ENCODE measurements at regions not wholly inside any gene's neighbourhood (a gene's known extent, or its start where the extent isn't known, plus 50 kb on each side); places are given as distances from the start of the nearest gene placed in this dataset.
"Not testable (repeated sequence)": the region's sequence is repeated elsewhere in the genome, so short reads cannot be mapped to it uniquely, and the experiment has no call there.

DNA sequence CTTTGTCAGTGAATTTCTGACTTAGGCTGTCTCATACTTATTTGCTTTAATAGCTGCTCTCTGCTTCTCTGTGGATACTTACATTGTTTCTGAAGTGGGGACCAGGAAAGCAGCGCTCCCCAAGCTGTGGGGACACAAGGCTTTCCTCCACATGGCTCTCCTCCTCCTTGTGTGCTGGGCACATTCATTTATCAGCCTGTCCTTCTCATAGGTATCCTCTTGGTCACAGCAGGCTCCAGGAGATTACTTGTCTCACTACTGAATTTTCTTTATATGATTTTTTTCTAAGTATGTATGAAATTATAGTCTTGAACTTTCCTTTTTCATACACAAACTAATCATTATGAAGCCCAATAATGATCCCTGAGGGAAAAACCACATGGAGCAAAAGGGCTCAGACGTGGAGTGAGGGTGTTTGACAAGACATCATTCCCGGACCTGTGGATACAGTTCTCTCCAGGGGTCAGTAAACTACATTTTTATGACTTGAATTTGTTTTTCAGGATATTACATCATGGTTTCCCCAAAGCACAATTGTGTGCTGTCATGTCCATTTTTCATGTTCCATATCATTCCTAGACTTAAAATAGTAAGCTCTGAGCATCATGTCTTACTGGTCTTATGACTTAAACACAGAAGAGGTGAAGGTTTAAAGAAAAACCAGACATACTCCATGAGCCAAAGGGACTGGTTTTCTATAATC is 234.5 kb downstream of the PCSK1 start:
- no peak for DNase-seq

DNA sequence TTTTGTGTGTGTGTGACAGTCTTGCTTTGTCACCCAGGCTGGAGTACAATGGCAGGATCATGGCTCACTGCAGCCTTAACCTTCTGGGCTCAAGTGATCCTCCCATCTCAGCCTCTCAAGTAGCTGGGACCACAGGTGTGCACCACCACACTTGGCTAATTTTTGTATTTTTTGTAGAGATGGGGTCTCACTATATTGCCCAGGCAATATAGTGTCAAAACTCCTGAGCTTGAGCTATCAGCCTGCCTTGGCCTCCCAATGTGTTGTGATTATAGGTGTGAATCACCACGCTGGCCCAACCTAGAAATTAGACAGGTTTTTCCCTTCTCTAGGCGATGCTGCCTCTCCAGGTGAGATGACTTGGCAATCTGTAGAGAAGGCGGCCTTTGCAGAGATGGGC is 235.3 kb downstream of the PCSK1 start:
- not testable (repeated sequence) for DNase-seq

DNA sequence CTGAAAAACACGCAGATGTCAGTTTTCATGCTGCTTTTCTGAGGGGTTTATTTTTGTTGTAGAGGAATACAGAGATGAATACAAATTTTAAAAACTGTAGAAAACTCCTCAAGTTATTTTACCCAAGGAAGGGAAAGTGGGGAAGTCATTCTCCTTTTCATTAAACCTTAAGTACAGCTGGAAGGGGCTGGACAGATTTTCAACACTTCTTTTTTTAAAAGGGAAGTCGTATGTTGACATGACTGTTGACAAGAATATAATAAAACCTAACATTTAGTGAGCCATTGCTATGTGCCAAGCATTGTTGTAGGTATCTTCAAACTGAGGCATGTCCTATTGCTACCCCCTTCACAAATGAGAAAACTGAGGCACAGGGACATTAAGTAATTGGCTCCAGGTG is 235.7 kb upstream of the ELL2 start:
- DNase-seq: no peak

DNA sequence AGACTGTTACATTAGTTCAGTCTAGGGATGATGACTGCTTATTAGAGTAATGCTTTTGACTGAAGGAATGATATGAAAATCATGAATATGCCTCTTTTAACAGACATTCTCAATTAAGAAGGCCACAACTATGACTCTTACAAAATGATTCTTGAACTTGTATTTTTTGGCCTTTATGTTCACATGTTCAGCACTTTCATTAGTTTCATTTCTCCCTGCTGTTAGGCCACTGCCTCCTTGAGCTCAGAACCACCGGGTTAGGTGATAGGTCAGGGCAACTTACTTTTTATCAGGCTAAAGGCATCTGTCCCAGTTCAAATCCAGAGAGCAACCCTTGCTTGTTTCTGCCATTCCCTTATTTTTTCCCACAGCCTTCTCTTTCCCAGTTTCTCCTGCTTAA is 235.2 kb upstream of the ELL2 start:
- no peak for DNase-seq

DNA sequence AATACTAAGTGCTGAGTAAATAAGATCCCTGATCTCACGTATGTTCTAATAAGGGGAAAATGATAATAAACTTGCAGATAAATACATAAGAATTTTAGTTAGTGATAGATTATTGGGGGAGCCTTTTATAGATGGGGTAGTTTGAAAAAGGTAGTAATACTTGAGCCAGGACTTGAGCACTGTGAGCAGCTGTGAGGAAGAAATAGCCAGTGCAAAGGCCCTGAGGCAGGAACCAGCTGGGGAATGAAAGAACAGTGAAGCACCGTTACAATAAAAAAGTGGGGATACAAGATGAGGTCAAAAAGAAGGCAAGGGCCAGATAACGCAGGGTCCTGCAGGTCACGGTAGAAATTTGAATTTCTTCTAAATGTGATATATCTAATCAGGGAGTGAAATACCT is 234.8 kb upstream of the ELL2 start:
- DNase-seq: no peak

DNA sequence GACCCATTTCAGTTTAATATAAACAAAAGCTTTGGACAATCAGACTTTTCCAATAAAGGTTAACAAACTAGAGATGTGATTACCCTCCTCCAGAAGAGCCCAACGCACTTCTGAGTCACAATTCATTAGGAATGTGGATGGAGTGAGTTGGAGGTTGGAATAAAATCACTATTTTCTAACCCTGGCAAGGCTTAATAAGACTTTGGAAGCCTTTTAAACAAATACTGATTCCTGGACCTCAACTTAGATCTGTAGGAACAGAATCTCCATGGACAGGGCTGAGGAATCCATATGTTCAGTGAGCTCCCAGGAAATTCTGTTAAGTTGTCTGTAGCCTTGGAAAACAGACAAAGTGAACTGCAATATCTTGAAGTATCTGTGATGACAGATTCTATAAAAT is 233.5 kb upstream of the ELL2 start:
- no peak for DNase-seq

DNA sequence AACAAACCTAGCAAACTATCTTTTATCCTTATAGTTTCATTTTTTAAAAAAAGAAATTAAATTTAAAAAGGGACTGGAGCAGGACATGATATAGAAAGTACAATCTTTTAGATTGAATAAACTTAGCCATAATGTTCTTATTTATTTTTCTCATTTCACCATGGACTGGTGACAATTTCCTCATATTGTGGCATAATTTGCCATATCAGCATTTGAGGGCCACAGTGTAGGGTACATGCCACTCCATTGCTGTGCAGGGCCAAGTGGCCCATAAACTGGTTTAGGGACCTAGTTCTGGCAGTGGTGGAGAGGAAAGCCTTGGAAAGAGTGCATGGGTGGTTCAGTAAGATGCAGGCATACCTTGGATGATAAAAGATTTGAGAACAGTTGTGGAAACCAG is 232.9 kb upstream of the ELL2 start:
- no peak for DNase-seq

DNA sequence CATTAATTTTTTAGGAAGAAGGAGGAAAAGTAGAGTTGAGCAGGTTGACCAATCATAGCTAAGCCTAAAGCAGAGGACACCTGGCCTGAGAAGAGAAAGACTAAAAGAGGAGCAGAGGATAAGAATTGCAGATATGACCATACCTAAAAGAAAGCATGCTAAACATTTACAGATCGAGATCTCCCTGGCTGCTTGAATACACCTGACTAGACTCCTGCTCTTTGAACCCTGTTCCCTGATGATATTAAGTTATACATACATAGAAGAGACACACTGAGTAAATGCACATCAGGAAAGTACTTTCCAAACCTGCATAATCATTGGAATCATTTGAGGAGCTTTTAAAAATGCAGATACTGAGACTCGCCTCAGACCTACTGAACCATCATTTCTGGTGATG is 232.3 kb upstream of the ELL2 start:
- DNase-seq: no peak

DNA sequence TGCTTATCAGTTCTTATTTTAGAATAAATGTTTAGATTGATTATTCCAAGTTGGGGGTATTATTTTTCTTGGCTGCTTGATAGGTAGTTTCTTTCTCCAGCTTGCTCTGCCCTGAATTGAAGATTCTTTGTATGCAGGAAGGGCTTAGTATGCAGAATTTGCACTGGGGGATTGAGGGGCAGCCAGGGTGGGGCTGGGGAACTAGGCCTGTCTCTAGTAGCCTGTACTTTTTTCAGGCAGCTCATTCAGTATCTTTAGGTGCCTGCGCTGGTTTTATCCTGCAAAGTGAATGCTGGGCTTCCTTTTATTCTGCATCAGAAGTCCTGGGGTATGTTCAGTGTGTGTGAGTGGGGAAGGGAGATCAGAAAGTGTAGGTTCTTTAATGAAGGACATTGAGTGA is 228.3 kb upstream of the ELL2 start:
- no peak for DNase-seq

DNA sequence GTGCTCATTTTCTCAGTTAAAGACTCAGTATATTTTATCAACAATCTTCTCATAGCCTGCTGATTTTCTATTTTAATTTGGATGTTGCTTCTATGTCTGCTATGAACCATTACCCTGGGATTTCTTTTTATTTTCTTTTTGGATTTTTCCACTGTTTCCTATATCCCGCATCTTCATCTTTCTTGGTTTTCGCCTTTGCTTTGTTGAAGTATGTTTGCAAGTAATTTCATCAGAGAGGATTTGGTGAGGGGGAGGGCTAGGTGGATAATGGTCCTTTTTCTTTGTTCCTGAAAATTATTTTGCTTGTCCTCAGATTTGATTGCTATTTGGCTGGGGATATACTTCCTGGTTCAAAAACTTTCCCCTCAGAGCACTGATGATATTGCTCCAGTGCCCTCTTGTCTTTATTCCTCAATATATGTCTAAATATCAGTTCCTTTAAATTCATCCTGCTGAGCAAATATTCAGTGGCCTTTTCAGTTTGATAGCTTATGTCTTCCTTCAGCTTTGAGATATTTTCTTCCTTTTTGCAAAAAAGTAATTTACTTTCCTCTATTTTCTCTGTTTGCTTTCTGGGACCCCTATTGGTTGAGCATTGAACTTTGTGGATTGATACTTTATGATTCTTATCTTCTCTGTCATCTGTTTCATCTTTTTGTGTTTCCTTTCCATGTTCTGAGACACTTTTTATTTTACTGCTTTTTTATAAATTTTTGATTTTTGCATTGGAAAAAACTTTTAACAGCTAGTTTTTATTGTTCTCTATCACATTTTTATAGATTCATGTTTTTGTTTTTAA is 227.6 kb upstream of the ELL2 start:
- DNase-seq: no peak

DNA sequence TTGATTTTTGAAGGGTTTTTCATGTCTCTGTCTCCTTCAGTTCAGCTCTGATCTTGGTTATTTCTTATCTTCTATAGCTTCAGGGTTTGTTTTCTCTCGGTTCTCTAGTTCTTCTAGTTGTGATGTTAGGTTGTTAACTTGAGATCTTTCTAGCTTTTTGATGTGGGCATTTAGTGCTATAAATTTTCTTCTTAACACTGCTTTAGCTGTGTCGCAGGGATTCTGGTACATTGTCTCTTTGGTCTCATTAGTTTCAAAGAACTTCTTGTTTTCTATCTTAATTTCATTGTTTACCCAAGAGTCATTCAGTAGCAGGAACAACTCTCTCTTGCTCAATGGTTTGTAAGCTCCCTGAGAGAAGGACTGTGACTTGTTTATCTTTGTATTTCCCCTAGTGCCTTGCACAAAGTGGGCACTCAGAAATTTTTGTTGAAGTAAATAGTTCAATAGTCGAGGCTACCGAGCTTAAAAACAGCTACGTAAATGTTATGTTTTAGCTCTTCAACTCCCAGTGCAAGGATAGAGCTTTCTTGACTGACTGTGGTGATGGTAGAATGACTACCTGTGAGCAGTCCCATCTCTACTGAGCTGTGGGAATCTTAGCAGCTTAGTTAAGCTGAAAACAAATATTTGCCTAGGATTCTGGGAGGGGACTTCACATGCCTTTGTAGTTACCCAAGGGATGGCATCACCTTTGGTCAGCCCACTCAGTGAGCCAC is 225.8 kb upstream of the ELL2 start:
- DNase-seq: no peak

DNA sequence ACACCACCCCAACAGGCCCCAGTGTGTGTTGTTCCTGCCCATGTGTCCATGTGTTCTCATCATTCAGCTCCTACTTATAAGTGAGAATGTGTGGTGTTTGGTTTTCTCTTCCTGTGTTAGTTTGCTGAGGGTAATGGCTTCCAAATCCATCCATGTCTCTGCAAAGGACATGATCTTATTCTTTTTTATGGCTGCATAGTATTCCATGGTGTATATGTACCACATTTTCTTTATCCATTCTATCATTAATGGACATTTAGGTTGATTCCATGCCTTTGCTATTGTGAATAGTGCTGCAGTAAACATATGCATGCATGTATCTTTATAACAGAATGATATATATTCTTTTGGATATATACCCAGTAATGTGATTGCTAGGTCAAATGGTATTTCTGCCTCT is 222.9 kb upstream of the ELL2 start:
- not testable (repeated sequence) for DNase-seq

DNA sequence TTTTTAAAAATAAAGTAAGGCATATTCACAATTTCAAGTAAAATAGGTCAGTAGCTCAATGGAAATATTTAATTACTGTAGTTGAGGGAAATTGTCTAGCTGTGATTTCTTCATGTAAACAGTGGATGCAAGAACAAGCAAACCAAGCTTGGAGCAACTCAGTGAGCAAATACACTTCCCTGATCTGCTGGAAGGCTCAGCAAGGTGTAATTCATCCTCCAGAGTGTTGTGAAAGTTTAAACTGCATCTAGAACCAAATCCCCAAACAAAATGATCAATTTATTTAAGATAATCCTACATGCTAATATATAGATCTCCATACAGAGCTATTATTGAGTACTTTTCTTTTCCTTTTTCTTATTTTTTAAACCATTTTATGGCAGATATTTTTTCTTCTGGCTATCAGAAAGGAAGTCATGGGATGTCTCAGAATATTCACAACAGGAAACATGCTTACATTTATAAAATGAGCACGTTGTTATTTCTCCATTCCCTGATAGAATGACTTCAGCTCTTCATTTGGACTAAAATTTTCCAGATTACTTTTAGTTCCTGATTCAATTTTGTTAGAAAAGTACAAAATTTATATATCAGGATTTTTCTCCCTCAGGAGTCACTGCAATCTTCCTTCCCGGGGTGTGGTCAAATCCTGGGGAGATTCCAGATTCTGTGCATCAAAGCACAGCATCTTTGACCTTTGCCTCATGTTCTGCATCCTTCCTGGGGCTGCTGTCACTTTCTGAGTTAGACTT is 219.2 kb upstream of the ELL2 start:
- DNase-seq: no peak

DNA sequence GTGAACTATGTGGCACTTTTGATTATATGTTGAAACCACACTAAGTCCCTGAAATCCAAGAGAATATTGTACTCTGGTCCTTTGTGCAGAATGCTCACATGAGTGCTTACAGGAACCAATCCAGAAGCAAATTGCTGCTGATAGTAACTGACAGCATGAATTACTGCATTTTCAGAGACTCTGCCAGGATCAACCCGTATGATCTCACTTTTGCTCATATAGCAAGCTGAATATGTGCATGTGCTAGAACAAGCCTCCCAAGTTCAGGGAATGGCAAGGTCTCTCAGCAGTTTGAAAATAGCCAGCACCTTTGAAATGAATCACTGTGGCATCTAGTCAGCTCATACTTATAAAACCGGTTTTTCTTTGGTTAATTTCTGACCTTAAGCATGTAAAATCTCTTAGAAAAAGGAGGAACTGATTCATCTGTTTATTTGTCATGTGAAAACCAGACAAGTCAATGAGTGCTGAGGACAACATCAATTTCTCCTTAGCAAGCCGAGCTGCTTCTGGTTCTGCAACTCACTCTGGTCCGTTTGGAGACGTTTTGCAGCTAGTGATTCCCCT is 215.7 kb upstream of the ELL2 start:
- DNase-seq: no peak

DNA sequence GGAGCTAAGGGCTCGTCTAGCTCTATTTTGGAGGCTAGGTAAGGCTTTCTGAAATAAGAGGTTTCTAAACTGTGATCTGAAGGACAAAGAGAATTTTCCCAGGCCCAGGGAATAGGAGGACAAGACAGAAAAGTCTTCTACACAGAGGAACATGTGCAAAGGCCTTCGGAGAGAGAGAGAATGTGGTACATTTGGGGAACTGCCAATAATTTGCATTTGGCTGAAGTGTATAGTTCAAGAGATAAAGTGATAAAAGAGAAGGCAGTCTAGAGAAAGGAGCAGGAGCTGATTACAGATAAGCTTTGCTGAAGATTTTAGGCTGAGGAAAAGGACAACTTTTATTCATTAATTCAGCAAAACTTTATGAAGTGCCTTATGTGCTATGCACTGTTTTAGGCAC is 214.4 kb upstream of the ELL2 start:
- DNase-seq: no peak

DNA sequence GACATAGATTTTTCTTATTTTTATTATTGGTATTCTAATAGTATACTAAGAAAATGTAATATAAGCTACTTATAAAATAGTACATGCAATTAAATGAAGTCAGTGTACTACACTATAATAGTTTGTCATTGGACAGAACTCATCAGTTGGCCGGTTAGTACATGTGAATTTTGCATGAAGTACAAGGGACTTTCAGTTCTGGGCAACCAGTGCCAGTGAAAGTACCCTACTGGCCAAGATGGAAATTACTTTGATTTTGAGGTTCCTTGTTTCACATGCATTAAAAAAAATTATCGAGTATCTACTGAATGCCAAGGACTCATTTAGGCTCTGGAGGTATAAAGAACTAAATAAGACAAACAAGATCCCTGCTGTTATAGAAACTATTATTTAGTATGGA is 213.4 kb upstream of the ELL2 start:
- no peak for DNase-seq

DNA sequence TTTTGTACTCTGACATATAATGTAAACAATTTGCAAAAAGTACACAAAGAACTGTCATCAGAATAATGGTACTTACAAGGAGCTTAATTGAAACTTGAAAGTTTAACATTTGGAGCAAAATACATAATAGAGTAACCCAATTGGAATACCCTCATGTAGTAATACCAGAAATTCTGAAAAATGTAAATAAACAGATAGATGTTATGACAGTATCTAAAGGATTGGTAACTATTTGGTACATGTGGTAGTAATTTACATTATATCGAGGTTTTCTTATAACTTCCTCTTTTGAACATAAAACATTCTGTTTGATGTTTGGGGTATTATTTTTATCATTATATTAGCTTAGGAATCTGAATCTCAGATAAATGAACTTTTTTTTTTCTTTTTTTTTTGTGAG is 211.7 kb upstream of the ELL2 start:
- no peak for DNase-seq

DNA sequence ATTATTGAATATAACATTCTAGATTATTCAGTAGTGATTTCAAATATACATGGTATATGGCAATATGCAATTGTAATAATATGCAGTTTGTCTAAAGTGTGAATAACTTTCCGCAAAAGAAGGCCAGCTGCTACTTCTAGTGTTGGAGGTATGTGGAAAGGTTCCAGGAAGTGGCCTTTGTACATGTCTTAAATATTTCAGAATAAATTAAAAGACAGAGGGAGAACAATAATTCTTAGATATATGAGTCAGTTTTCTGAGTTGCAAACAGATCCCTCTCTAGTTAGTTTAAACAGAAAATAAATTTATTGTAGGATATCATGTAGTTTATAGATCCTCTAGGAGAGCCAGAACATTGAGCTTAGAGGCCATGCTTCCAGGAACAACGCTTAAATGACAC is 210.8 kb upstream of the ELL2 start:
- no peak for DNase-seq

DNA sequence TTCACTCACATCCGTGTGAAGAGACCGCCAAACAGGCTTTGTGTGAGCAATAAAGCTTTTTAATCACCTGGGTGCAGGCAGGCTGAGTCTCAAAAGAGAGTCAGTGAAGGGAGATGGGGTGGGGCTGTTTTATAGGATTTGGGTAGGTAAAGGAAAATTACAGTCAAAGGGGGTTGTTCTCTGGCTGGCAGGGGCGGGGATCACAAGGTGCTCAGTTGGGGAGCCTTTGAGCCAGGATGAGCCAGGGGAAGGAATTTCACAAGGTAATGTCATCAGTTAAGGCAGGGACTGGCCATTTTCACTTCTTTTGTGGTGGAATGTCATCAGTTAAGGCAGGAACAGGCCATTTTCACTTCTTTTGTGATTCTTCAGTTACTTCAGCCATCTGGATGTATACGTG is 210.3 kb upstream of the ELL2 start:
- not testable (repeated sequence) for DNase-seq

DNA sequence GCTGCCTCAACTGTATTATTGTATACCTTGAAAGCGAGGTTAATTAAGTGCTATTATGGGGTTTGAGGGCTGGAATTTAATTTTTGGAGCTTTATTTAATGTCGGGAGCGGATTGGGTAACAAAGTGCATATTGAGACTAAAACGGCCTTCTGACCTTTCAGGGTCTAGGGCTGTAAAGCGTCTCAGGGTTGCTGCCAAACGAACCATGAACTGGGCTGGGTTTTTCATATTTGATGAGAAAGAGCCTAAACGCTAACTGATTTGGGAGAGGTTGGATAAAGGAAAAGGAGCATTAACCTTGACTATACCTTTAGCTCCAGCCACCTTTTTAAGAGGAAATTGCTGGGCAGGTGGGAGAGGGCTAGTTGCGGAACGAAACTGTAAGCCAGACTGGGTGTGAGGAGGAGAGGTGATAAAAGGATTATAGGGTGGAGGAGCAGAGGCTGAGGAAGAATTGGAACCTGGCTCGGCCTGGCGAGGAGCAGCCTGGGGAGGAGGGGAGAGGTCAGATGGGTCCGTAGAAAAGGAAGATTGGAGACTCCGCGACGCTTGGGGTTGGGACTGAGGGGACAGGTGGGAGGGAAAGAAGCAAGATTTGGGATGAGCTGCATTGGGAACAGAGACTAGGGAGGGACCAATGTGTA is 209.0 kb upstream of the ELL2 start:
- DNase-seq: not testable (repeated sequence)

DNA sequence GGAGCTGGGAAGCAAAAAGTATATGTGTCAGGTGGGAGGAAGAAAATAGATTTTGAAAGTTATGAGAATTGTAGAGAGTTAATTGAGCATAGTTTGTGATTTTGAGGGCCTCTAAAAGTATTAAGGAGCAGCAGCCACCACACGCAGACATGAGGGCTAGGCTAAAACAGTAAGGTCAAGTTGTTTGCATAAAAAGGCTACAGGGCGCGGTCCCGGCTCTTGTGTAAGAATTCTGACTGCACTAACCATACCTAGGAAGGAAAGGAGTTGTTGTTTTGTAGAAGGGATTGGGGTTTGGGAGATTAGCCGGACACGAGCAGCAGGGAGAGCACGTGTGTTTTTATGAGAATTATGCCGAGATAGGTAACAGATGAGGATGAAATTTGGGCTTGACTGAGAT is 207.2 kb upstream of the ELL2 start:
- DNase-seq: not testable (repeated sequence)

DNA sequence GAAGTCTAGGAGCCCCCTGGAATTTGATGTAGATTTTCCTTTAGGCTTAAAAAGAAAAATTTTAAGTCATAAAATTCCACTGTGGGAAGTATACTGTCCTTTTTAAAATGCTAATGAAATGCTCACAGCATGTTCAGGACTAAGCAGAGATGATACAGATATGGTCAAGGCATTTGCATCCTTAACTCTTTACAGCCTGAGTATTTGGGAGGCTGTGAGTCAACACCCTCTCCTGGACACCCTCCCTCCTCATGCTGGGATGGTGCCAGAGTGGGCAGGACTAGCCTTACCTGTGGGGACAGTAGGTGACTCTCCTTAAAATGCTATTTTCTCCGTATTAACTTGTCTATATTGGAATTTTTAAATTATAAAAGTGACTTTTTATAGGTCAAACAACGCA is 197.4 kb upstream of the ELL2 start:
- DNase-seq: no peak
